GM12801 (cell line): ENCODE measurements at regions not wholly inside any gene's neighbourhood (a gene's known extent, or its start where the extent isn't known, plus 50 kb on each side); places are given as distances from the start of the nearest gene placed in this dataset.

ENCODE experiments used
- TF ChIP-seq, protein P1 (sequence below): IDR thresholded peaks from one replicate; pipeline ENCODE4 v1.5.1; 2011; ENCODE audit warnings: control low read depth; ENCODE audit not compliant: insufficient read length; ENCODE audit errors: extremely low read depth

DNA sequence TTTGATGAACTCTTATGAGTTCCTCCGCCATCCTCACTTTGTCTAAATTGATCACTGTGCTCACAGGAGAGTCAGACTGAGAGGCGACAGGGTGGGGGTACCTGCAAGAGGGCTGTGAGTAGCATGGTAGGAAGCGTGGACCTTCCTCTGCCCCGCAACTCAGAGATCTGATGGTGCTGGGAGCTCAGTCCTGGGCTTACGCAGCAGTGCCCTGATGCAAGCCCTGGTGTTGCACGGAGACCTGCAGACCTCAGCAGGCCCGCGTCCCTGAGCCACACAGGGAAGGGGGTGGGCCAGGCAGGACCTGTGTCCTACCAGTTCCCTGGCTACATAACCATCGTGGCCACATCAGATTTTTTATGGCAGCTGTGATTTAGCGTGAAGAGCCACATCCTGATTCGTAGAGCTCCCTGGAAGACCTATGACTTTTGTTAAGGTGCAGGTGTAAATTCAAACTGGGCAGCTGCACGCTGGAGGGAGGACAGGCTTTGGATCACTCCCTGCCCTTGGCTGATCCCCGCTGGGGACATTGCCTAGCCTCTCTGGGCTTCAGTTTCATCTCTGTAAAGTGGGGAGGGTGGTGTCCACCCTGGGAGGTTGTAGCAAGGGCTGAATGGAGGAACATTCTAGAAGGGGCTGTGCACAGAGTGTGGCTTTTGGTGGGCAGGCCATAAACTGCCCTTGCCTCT is 176.1 kb downstream of the KLF13 start:
- TF ChIP-seq, protein P1, sequence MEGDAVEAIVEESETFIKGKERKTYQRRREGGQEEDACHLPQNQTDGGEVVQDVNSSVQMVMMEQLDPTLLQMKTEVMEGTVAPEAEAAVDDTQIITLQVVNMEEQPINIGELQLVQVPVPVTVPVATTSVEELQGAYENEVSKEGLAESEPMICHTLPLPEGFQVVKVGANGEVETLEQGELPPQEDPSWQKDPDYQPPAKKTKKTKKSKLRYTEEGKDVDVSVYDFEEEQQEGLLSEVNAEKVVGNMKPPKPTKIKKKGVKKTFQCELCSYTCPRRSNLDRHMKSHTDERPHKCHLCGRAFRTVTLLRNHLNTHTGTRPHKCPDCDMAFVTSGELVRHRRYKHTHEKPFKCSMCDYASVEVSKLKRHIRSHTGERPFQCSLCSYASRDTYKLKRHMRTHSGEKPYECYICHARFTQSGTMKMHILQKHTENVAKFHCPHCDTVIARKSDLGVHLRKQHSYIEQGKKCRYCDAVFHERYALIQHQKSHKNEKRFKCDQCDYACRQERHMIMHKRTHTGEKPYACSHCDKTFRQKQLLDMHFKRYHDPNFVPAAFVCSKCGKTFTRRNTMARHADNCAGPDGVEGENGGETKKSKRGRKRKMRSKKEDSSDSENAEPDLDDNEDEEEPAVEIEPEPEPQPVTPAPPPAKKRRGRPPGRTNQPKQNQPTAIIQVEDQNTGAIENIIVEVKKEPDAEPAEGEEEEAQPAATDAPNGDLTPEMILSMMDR, result no peak

DNA sequence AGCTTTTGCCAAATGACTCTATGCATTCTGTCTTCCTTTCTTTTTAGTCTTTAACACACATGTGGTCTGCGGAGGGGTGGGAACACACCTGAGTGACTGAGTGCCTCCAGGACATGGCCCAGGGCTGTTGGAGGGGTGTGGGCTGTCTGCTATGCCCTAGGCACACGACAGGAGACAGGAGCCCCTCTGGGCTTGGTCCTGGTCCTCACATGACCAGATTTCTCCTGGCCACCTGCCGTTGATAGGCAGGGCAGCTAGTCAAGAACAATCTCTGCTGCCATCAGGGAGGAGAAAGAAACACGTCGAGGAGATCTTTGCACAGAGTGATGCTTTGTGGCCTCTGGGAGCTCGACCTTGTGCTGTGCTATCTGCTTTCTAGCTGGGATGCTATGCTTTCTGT is 176.6 kb downstream of the KLF13 start:
- TF ChIP-seq, protein P1, result no peak

- TF ChIP-seq, protein P1, result no peak
Observed at GRCh38 chr15:31503758-31504461, 177.3 kb downstream of the KLF13 start.

DNA sequence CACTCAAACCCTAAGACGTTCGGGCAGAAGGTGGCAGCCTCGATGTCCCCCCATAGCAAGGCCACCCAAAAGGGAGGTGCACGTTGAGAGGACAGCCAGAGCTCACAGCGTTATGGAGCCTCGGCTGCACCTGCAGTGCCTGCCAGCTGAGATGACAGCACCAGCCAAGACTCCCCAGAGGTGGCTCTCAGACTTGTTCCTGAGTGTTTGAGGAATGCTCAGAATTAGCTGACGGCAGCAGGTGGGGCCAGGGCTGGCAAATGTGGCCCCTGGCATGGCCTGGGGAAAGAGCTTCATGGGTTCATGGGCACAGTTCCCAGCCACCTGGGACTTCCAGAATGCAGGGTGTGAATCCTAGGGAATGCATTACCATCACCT is 177.8 kb downstream of the KLF13 start:
- TF ChIP-seq, protein P1, result no peak

DNA sequence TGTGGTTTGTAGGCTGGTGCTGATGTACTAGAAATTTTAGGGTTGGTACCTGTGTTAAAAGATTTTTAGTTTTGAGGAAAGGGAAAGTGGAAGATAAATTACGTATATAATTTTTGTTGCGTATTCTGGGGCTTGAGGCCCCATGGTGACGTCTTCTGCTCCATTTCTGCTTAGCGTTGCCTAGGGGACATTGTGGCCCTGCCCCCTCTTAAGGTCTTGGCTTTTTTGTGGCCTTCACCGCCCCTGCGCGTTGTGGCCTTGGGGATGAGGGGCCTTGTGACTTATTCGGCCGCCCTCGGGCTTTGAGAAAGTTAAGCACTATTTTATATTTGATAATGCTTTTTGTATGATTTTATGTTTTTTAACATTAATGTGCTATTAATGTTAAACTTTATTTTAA is 182.0 kb downstream of the KLF13 start:
- TF ChIP-seq, protein P1, result no peak

DNA sequence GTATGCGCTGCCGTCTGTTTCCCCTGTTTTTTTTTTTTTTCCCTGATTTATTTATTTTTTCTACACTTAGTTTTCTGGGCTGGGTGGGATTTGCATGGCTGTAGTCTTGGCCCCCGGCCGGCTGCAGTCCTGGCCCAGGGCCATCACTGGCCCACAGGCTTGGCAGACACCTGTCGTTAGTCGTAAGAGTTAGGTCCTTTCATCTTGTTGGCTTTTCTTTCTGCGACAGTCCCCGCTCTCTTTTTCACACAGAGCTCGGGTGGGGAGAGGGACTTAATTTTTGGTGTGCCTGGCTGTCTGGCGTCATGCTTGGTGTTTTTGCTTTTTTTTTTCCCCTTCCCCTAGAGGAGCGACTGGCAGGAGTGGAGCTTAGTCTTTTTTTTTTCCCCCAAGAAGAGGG is 183.4 kb downstream of the KLF13 start:
- TF ChIP-seq, protein P1, result no peak

DNA sequence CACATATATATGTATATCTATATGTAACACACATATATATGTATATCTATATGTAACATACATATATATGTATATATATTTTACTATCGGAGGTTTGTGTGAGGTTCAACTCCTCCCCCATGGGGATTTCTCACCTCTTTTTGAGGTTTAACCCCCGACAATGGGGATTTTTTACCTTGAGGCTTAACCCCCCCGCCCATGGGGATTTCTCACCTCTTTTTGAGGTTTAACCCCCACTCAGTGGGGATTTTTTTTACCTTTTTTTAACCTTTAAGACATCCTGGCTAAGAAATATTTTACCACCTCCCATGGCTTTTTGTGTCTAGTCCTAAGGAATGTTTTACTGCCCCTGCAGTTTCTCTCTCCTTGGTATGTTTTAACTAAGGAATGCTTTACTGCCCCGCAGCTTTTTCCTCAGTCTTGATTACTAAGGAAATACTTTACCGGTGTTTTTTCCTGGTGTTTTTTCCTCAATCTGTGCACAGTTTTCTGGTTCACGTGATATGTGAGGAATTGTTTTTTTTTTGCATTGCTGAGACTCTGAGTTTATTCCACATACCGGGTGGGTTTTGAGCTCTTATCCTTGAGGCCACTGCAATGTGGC is 185.2 kb downstream of the KLF13 start:
- TF ChIP-seq, protein P1, result no peak
